A549 (cell line): ENCODE measurements at regions not wholly inside any gene's neighbourhood (a gene's known extent, or its start where the extent isn't known, plus 50 kb on each side); places are given as distances from the start of the nearest gene placed in this dataset.

Experiments
- CEBPB ChIP-seq, 2 experiments: fragments of >200 bp in 1 of 2; sonication (Bioruptor Twin) in 1 of 2; formaldehyde crosslinking in 1 of 2; IDR thresholded peaks; 2 replicates each; pipeline ENCODE4 v1.6.1; 2012 to 2016
- POLR2A ChIP-seq: IDR thresholded peaks from 2 replicates; pipeline ENCODE4 v1.6.1; 2012; ENCODE audit warnings: mild to moderate bottlenecking, low read length
- RAD21 ChIP-seq, 2 experiments: fragments of >200 bp in 1 of 2; sonication (Bioruptor Twin) in 1 of 2; formaldehyde crosslinking in 1 of 2; IDR thresholded peaks in 1 of 2; conservative IDR thresholded peaks in 1 of 2; 2 replicates in 1 of 2; 3 replicates in 1 of 2; pipeline ENCODE4 v1.6.1; 2012 to 2018; ENCODE audit warnings: inconsistent platforms in 1 of 2
- RCOR1 ChIP-seq: fragments of 150-350 bp; IDR thresholded peaks from 2 replicates; pipeline ENCODE4 v1.6.1; 2014; ENCODE audit warnings: antibody characterized with exemption, low read length, low read depth
- TF ChIP-seq, protein P1 (sequence below): fragments of >200 bp; sonication (Bioruptor Twin); formaldehyde crosslinking; IDR thresholded peaks from 3 replicates; pipeline ENCODE4 v1.5.1; 2016
- TF ChIP-seq, protein P2 (sequence below): fragments of 450-650 bp; IDR thresholded peaks from 2 replicates; pipeline ENCODE4 v1.6.1; 2014; ENCODE audit warnings: antibody characterized with exemption

- TF ChIP-seq, protein P1, sequence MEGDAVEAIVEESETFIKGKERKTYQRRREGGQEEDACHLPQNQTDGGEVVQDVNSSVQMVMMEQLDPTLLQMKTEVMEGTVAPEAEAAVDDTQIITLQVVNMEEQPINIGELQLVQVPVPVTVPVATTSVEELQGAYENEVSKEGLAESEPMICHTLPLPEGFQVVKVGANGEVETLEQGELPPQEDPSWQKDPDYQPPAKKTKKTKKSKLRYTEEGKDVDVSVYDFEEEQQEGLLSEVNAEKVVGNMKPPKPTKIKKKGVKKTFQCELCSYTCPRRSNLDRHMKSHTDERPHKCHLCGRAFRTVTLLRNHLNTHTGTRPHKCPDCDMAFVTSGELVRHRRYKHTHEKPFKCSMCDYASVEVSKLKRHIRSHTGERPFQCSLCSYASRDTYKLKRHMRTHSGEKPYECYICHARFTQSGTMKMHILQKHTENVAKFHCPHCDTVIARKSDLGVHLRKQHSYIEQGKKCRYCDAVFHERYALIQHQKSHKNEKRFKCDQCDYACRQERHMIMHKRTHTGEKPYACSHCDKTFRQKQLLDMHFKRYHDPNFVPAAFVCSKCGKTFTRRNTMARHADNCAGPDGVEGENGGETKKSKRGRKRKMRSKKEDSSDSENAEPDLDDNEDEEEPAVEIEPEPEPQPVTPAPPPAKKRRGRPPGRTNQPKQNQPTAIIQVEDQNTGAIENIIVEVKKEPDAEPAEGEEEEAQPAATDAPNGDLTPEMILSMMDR: no peak
- TF ChIP-seq RCOR1 (no peak), CEBPB (IDR thresholded peaks at IDR 0.05) (no peak), RAD21 (conservative IDR thresholded peaks at IDR 0.05 in 1 of 2, IDR thresholded peaks at IDR 0.05 in 1 of 2) (no peak), POLR2A (no peak)
- TF ChIP-seq, protein P2, sequence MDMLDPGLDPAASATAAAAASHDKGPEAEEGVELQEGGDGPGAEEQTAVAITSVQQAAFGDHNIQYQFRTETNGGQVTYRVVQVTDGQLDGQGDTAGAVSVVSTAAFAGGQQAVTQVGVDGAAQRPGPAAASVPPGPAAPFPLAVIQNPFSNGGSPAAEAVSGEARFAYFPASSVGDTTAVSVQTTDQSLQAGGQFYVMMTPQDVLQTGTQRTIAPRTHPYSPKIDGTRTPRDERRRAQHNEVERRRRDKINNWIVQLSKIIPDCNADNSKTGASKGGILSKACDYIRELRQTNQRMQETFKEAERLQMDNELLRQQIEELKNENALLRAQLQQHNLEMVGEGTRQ: no peak
Measured at GRCh38 chr3:182294696-182295095, 498.6 kb upstream of the ATP11B start.
